T-helper 9 cell (primary cell): ENCODE measurements at regions not wholly inside any gene's neighbourhood (a gene's known extent, or its start where the extent isn't known, plus 50 kb on each side); places are given as distances from the start of the nearest gene placed in this dataset.
A peak's percentile ranks its signal among the peaks of the same experiment; 100 is the strongest.

Source experiments
- DNase-seq: peaks from one replicate; pipeline ENCODE4 v3.0.0-alpha.2; 2020

GRCh38 chr1:42096554-42096953 lies 56.7 kb upstream of the GUCA2B start:
- no peak for DNase-seq

DNA sequence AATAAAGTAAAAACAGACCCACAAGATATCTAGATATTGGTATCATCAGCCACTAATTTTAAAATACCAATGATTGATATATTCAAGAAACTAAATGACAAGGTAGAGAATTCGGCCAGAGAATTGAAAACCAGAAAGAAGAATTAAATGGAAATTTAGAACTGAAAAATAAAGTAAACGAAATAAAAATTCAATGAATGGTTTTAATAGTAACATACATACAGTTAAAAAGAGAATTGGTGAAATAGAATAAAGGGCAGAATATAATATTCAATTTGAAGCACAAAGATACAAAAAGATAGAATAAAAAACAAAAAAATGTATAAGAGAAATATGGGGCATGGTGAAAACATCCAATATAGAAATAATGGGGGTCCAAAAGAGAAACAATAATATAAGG lies 64.0 kb upstream of the GUCA2B start:
- DNase-seq: no peak

- DNase-seq: no peak
Measured at GRCh38 chr1:42086146-42086545, 67.1 kb upstream of the GUCA2B start.

DNA sequence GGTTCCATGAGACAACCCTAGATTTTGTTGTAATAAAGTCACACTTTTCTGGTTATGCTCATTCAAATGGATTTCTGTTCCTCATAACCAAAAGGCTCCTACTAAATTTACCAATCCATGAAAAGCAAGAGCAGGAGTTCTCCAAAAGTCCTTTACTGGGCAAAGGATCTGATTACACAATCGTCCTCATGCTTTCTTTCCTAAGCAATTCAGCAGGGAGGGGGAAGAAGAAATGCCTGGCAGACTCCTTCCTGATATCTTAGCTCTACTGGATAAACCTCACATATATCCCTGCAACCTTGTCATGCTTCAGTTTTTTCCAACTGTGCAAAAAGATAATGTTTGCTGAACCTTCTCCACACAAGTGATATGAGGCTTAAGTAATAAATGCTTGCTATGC lies 67.6 kb upstream of the GUCA2B start:
- DNase-seq: no peak

GRCh38 chr1:42081475-42081874 lies 71.7 kb upstream of the GUCA2B start:
- no peak for DNase-seq

DNA sequence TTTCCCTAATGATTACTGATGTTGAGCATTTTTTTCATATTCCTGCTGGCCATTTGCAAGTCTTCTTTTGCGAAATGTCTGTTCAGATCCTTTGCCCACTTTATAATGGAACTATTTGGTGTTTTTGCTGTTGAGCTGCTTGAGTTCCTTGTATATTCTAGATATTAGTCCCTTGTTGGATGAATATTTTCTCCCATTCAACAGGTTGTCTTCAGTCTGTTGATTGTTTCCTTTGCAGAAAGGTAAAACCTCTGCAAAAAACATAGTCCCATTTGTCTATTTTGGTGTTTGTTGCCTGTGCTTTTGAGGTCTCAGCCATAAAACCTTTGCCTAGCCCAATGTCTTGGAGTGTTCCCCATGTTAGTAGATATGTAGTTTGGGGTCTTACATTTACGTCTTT lies 78.0 kb upstream of the GUCA2B start:
- DNase-seq: no peak

- no peak for DNase-seq
Measured at GRCh38 chr1:42070996-42071395, 82.2 kb upstream of the GUCA2B start.

DNA sequence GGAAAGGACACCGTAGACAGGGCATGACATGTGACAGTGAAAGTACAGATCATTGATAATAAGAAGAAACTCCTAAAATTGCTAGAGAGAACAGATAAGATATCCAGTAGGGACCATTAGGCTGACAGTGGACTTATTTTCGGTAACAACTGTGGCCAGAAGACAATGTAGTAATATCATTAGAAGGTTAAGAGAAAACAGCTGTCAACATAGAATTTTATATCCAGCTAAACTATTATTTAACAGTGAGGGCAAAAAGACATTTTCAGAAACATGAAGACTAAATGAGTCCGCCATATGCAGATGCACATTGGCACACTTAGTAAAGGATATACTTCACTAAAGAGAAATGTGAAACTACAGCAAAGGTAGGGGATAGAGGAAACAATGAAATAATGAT lies 95.4 kb upstream of the GUCA2B start:
- no peak for DNase-seq

DNA sequence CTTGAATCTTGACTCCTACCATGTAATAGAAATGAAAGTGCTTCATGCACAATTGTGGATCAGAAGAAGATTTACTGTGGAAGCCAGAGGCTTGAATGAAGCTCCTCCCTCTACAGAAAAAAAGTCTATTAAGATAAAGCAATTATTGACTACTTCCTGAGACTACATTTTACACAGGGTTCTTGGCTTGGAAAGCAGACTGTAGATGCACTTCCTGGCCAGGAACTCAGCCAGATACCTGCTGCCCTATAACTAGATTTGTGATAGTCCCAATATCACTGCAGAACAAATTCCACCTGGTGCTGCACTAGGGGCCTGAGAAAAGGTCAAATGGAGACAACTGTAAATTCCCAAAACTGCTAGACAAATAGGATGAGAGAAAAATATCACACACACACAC lies 96.8 kb upstream of the GUCA2B start:
- DNase-seq: no peak

GRCh38 chr1:42055061-42055460 lies 98.1 kb upstream of the GUCA2B start:
- DNase-seq: no peak

DNA sequence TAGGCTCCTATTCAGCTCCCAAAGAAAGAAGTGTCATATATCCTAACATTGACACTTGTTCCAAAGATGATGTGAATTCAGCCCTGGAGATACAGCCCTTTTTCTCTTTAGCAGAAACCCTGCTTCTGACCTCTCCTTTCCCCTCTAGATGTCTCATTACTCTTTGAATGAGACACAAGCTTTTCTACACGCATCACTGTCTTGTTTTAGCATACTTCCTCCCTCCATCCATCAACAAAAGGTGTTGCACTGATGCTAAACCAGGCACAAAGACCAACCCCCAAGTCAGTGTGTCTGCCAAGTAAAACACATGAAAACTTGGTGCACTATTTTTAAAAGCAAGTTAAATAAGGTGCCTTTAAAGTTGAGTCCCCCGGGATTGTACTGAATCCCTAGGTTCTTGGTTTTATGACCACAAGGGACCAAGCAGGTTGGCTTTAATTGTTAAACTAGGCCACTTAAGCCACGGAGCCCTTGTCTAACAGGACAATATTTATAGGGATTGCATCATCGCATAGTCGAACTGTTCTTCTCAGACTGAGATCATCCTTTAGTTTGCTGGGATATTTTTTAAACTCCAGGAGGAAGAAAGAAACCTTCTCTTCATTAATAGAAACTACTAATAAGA lies 101.0 kb upstream of the GUCA2B start:
- DNase-seq: no peak

DNA sequence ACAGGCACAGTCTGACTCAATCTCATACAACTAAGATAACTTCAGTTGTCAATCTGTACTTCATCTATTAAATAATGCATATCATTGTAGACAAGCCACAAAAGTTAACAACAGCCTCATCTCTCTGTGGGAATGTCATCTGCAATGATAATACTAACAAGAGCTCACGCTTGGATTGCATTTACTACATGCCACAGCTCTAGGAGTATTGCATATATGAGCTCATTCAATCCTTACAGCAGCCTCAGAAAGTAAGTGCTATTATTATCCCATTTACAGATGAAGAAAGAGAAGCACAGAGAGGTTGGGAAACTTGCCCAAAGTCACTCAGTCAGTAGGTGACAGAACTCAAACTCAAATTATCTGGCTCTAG lies 105.7 kb upstream of the GUCA2B start:
- no peak for DNase-seq

- no peak for DNase-seq
Measured at GRCh38 chr1:42046761-42047507, 106.3 kb upstream of the GUCA2B start.

GRCh38 chr1:42044346-42044745 lies 108.9 kb upstream of the GUCA2B start:
- DNase-seq: no peak

DNA sequence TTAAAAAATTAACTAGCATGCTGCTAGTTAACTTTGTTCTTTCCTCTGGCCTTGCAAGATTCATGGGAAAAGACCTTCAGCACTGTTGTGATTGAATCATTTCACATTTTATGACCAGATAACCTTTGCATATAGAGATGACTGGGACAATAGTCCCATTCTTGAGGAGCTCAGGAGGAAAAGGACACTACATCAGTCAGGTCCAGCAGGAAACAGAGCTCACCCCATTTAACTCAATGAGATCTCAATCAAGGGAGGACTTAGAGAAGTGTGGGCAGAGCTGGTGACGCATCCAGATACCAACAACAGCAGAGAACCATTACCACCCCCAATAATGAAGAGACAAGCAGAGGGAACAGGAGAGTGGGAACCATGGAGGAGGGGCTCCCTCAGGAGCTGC lies 109.4 kb upstream of the GUCA2B start:
- no peak for DNase-seq

- DNase-seq: no peak
Measured at GRCh38 chr1:42043182-42043581, 110.0 kb upstream of the GUCA2B start.

- DNase-seq: no peak
Measured at GRCh38 chr1:42041031-42041430, 112.2 kb upstream of the GUCA2B start.

GRCh38 chr1:42040159-42040558 lies 113.1 kb upstream of the GUCA2B start:
- DNase-seq: no peak

DNA sequence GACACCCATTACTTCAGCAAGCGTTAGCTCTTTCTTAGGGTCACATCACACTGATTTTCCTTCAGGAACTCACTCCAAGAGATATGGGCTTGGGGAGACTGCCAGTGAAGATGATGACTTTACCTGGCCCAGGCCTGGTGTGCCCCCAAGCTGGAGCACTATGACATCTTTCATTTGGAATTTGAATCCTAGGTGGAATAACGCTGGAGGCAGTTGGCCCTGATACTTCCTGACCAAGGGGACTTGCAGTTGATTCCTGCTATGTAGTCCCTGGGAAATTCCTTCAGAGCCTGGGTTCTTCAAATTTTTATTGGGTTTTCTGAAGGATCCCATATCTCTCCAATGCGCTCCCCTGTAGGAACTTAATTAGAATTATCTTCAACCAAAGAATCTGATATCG lies 114.9 kb upstream of the GUCA2B start:
- DNase-seq: no peak

DNA sequence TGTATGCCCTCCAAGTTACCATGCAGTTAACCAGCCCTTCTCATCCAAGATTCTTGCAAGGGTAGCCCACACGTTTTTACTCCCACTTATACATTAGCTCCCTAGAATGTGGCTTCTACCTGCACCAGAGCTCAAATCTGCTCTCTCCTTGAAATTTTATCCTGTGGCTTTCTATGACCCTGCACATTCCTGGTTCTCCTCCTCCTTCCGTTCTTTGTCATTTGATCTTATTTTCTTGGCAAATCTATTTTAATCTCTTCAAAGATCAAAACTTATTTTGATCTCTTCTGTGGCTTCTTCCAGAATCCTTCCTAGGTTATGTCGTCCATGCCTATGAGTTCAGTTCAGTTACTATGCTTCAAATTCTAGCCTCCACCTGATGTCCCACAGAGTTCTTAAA lies 115.6 kb upstream of the GUCA2B start:
- DNase-seq: no peak

DNA sequence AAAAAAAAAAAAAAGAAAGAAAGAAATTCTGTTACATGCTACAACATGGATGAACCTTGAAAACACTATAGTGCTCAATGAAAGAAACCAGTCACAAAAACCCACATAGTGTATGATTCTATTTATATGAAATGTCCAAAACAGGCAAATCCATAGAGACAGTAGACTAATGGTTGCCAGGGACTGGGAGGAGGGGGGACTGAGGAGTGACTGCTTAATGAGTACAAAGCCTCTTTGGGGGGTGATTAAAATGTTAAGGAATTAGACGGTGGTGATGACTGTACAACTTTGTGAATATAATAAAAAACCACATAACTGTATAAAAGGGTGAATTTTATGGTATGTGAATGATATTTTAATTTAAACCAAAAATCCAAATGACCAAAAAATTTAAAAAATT lies 116.0 kb upstream of the GUCA2B start:
- DNase-seq: no peak

DNA sequence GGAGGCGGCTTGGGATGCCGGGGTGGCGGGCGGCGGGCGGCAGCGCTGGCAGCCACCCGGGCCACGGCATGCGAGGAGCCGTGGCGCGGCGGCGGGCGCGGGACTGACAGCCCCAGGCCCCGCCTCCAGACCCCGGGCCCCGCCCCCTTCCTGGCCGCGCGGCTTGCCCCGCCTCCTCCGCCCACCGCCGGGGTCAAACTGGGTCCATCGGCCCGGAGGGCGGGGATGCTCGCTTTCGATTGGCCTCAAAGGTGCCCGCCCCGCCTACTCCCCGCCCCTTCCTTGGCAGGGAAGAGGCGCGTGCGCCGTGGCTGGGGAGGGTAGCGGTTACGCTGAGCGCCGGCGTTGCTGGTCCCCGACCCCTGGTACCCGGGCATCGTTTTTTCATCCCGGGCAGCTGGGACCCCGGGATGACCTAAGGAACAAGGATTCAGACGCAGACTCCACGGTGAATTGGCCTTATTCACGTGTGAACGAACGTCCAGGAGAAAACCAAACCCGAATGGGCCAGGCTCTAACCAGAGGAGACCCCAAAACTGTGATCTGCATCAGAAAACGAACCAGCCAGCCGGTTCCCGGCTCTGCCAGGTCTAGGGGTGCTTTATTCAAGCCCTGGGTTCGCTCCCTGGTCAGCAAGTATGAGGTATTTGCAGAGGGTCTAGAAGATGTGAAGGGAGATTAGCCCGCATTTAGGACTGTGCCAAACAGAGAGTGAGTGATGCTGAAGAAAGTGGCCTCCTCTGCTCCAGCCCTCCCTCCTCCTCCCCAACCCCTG lies 117.2 kb upstream of the GUCA2B start:
- peak; percentile 98 for DNase-seq

DNA sequence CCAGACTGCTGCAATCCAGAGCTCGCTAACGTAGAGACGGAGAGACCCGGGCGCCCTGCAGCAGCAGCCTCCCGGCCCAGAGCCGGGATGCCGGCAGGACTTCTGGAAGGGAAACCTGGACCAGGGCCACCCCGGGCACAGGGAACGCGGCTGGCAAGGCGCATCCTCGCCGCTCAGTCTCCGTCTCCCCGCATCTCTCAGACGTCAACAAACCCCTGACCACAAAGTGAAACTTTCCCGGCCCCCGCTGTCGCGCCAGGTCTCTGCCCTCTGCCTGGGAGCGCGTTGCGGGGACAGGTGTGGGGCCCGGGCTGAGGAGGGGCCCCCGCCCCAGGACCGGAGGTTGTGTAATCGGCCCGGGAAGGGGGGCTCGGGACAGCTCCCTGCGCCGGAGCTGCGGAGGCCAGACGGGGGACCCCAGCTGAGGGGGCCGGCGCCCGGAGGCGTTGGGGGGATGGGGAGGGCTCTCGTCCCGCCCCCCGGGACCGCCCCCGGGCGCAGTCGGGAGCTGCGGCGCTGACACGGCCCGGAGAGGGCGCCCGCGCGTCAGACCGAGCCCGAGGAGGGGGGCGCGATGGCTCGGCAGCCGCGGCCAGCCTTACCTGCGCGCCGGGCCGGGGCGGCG lies 116.6 kb upstream of the HIVEP3 start:
- DNase-seq: no peak

- DNase-seq: no peak
Measured at GRCh38 chr1:42034426-42034825, 115.7 kb upstream of the HIVEP3 start.
